Transverse colon (tissue), 4 donors: ENCODE measurements at regions not wholly inside any gene's neighbourhood (a gene's known extent, or its start where the extent isn't known, plus 50 kb on each side); places are given as distances from the start of the nearest gene placed in this dataset.

ENCODE experiments used
- CTCF ChIP-seq, 5 experiments: fragments of 200-600 bp in 3 of 5; fragments of 450-650 bp in 2 of 5; sonication (generic) in 3 of 5; IDR thresholded peaks; 1 replicate in 2 of 5; 2 replicates in 3 of 5; pipeline ENCODE4 v1.5.1; 2016 to 2017; ENCODE audit warnings: antibody characterized with exemption in 5 of 5, inconsistent platforms in 3 of 5, mild to moderate bottlenecking in 2 of 5, moderate library complexity in 1 of 5
- EP300 ChIP-seq: sonication (generic); formaldehyde crosslinking; IDR thresholded peaks from one replicate; pipeline ENCODE4 v1.6.1; 2017; ENCODE audit warnings: antibody characterized with exemption, low read depth
- POLR2A ChIP-seq: fragments of 450-650 bp; IDR thresholded peaks from one replicate; pipeline ENCODE4 v1.6.1; 2016; ENCODE audit warnings: antibody characterized with exemption, mild to moderate bottlenecking, moderate library complexity
- POLR2AphosphoS5 ChIP-seq, 3 donors: sonication (generic); formaldehyde crosslinking; IDR thresholded peaks; one replicate each; pipeline ENCODE4 v1.6.1; 2016; ENCODE audit warnings: antibody characterized with exemption in 3 of 3

- TF ChIP-seq POLR2A: no peak
- TF ChIP-seq CTCF (IDR thresholded peaks at IDR 0.05): peak; percentile 94 to 99 (median 97)
- peak in 1 of 3 donors; percentile 40 for TF ChIP-seq POLR2AphosphoS5 (IDR thresholded peaks at IDR 0.05)
- TF ChIP-seq EP300: no peak
Measured at GRCh38 chr3:46078712-46079400, 51.6 kb upstream of the XCR1 start.
